Endothelial cell of umbilical vein (primary cell): ENCODE measurements at regions not wholly inside any gene's neighbourhood (a gene's known extent, or its start where the extent isn't known, plus 50 kb on each side); places are given as distances from the start of the nearest gene placed in this dataset.

Experiments used
- BruUV-seq: library from RNA; stranded (reverse); fragments of 400-500 nt; replicated peaks from 2 replicates; lab custom pipeline; 2021; lab: Mats Ljungman, UMichigan
- CTCF ChIA-PET: fragments of 300-600, 350-600 bp; sonication (Branson Sonifier 250); formaldehyde crosslinking; loops from one replicate; lab custom pipeline; 2021; ENCODE audit warnings: antibody characterized with exemption, inconsistent platforms; lab: Charles Lee
- POLR2A ChIA-PET: fragments of 300-600, 350-600 bp; sonication (Branson Sonifier 250); formaldehyde crosslinking; loops from one replicate; lab custom pipeline; 2021; ENCODE audit warnings: antibody characterized with exemption, inconsistent platforms; lab: Charles Lee
- DNase-seq: peaks from one replicate; pipeline ENCODE4 v3.0.0-alpha.2; 2011; ENCODE audit warnings: low read depth, low spot score
- FAIRE-seq: peaks from 2 replicates; lab custom pipeline; 2011; peaks lifted over from hg19 to GRCh38; lab: Jason Lieb, UNC
- H2AFZ ChIP-seq: 2 replicates; pipeline ENCODE4 v1.6.0; 2012; ENCODE audit warnings: low read depth, low read length, control low read depth, inconsistent platforms
- H3K27ac ChIP-seq: 2 replicates; pipeline ENCODE4 v1.5.1; 2011; ENCODE audit warnings: low read depth, mild to moderate bottlenecking, control low read depth, low read length, moderate library complexity; ENCODE audit not compliant: insufficient read depth
- H3K27me3 ChIP-seq, 2 experiments: 2 replicates each; pipeline versions ENCODE4 v1.6.0 to v1.6.1; 2011; ENCODE audit warnings: low read length in 2 of 2, mixed read lengths in 1 of 2; ENCODE audit not compliant: control insufficient read depth in 2 of 2, insufficient read depth in 2 of 2
- H3K36me3 ChIP-seq, 2 experiments: 2 replicates in 1 of 2; 3 replicates in 1 of 2; pipeline ENCODE4 v1.5.1; 2011; ENCODE audit warnings: low read length in 2 of 2, mild to moderate bottlenecking in 1 of 2, moderate library complexity in 1 of 2; ENCODE audit not compliant: control insufficient read depth in 2 of 2, insufficient read depth in 2 of 2; ENCODE audit errors: extremely low read depth in 1 of 2
- H3K4me1 ChIP-seq: 3 replicates; pipeline ENCODE4 v1.5.1; 2011; ENCODE audit warnings: mild to moderate bottlenecking, low read length; ENCODE audit not compliant: control insufficient read depth, insufficient read depth; ENCODE audit errors: extremely low read depth
- H3K4me2 ChIP-seq: 2 replicates; pipeline ENCODE4 v1.6.1; 2011; ENCODE audit warnings: low read length, control low read depth, mixed read lengths; ENCODE audit not compliant: insufficient read depth
- H3K4me3 ChIP-seq, 3 experiments: fragments of 200-600 bp in 1 of 3; sonication (generic), shearing (Covaris generic) in 1 of 3; replicated peaks in 1 of 3; 2 replicates each; pipeline ENCODE4 v1.5.1; 2011 to 2016; ENCODE audit warnings: control low read depth in 3 of 3, low read length in 3 of 3, mild to moderate bottlenecking in 2 of 3, inconsistent platforms in 1 of 3, low read depth in 1 of 3, moderate library complexity in 1 of 3; ENCODE audit not compliant: insufficient read depth in 1 of 3
- H3K79me2 ChIP-seq: 2 replicates; pipeline ENCODE4 v1.6.0; 2012; ENCODE audit warnings: low read length, inconsistent platforms; ENCODE audit not compliant: control insufficient read depth, insufficient read depth
- H3K9ac ChIP-seq: replicated peaks from 2 replicates; pipeline ENCODE3; 2011; ENCODE audit warnings: low read length, control low read depth; ENCODE audit not compliant: insufficient read depth; ENCODE audit errors: extremely low read depth
- H3K9me1 ChIP-seq: replicated peaks from 3 replicates; pipeline ENCODE4 v1.6.0; 2011; ENCODE audit warnings: mild to moderate bottlenecking, low read length; ENCODE audit not compliant: control insufficient read depth, insufficient read depth; ENCODE audit errors: extremely low read depth
- H3K9me3 ChIP-seq: replicated peaks from 2 replicates; pipeline ENCODE4 v1.5.1; 2012; ENCODE audit warnings: low read length, inconsistent platforms; ENCODE audit not compliant: control insufficient read depth, insufficient read depth
- H4K20me1 ChIP-seq: replicated peaks from 2 replicates; pipeline ENCODE3; 2011; ENCODE audit warnings: mild to moderate bottlenecking, low read length; ENCODE audit not compliant: control insufficient read depth, insufficient read depth; ENCODE audit errors: extremely low read depth
- EZH2 ChIP-seq: IDR thresholded peaks from 2 replicates; pipeline ENCODE4 v1.6.1; 2012; ENCODE audit warnings: borderline replicate concordance, low read depth, mild to moderate bottlenecking, moderate library complexity, low read length, inconsistent platforms; ENCODE audit not compliant: severe bottlenecking
- FOS ChIP-seq: IDR thresholded peaks from 2 replicates; pipeline ENCODE4 v1.6.1; 2011; ENCODE audit warnings: mild to moderate bottlenecking, low read length, moderate library complexity, borderline replicate concordance; ENCODE audit not compliant: insufficient read depth
- GATA2 ChIP-seq: IDR thresholded peaks from 2 replicates; pipeline ENCODE4 v1.7.0; 2011; ENCODE audit warnings: low read depth, mild to moderate bottlenecking, moderate library complexity, mixed read lengths, low read length; ENCODE audit not compliant: insufficient read length, insufficient read depth
- JUN ChIP-seq: IDR thresholded peaks from 2 replicates; pipeline ENCODE4 v1.6.1; 2011; ENCODE audit warnings: borderline replicate concordance, low read depth; ENCODE audit not compliant: insufficient read length, insufficient read depth
- MYC ChIP-seq: IDR thresholded peaks from one replicate; pipeline ENCODE4 v1.6.1; 2011; ENCODE audit warnings: mild to moderate bottlenecking, low read depth, low read length
- POLR2A ChIP-seq: IDR thresholded peaks from 2 replicates; pipeline ENCODE4 v1.6.1; 2012; ENCODE audit warnings: low read depth, mild to moderate bottlenecking, control low read depth, low read length
- POLR2AphosphoS5 ChIP-seq: IDR thresholded peaks from 2 replicates; pipeline ENCODE4 v1.6.1; 2012; ENCODE audit warnings: low read depth, mild to moderate bottlenecking, control low read depth, low read length, moderate library complexity; ENCODE audit not compliant: insufficient read depth
- dilution Hi-C: fragments of 300-500 bp; cut with MboI; formaldehyde crosslinking; loops from one replicate; pipeline ENCODE4 v1.15.0; 2019; ENCODE audit warnings: low sequenced_read_pairs; ENCODE audit not compliant: extremely low pct_ligation_motif_present
- intact Hi-C: fragments of 100-400 bp; cut with micrococcal nuclease; formaldehyde crosslinking; loops from one replicate; pipeline ENCODE4 v1.10.0; 2022
- TF ChIP-seq, protein P1 (sequence below): IDR thresholded peaks from 2 replicates; pipeline ENCODE4 v1.6.1; 2011; ENCODE audit not compliant: insufficient read depth, insufficient read length
- TF ChIP-seq, protein P2 (sequence below), 2 donors: IDR thresholded peaks; 1 replicate in 1 of 2; 2 replicates in 1 of 2; pipeline ENCODE4 v1.5.1; 2011; ENCODE audit warnings: low read length in 2 of 2, mild to moderate bottlenecking in 2 of 2, moderate library complexity in 2 of 2, control low read depth in 1 of 2, inconsistent platforms in 1 of 2, low read depth in 1 of 2; ENCODE audit not compliant: insufficient read depth in 1 of 2; ENCODE audit errors: extremely low read depth in 1 of 2

DNA sequence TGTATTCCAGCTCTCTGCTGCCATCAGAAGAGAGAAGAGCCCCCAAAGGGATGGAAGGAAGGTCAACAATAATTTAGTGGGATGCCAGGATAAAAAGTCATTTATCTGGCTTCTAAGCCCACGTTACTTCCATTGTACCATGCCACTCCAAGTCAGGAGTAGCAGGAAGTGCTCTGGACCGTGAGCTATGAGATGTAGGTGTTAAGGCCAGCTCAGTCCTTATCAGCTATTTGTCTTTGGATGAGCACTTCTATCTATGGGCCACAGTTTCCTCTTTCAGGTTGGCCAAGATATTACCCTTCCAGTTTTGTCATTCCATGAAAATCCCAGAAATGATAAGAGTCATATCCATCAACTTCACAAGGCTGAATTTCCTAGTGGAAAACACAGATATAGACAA is 119.4 kb upstream of the CACUL1 start:
- no TSS peak for BruUV-seq
- Histone ChIP-seq H3K4me1 (peaks cover 10% of the 10 kb centered on the region), H2AFZ (no peak overlapping the region), H3K36me3 (no peaks in the 10 kb centered on the region), H3K4me3 (no peak overlapping the region), H4K20me1 (no peaks in the 10 kb centered on the region), H3K9ac (no peak overlapping the region), H3K27ac (no peak overlapping the region), H3K4me2 (no peak overlapping the region), H3K9me3 (no peaks in the 10 kb centered on the region), H3K79me2 (no peaks in the 10 kb centered on the region), H3K9me1 (no peaks in the 10 kb centered on the region), H3K27me3 (no peaks in the 10 kb centered on the region)
- intact Hi-C loops: loop anchor here (5.0 kb wide), 1 partner anchor 153 kb away; the partner anchor contains the start of gene NANOS1
- TF ChIP-seq, protein P1, sequence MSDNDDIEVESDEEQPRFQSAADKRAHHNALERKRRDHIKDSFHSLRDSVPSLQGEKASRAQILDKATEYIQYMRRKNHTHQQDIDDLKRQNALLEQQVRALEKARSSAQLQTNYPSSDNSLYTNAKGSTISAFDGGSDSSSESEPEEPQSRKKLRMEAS: no peak
- TF ChIP-seq POLR2AphosphoS5: no peak
- no peak for TF ChIP-seq POLR2A
- TF ChIP-seq, protein P2, sequence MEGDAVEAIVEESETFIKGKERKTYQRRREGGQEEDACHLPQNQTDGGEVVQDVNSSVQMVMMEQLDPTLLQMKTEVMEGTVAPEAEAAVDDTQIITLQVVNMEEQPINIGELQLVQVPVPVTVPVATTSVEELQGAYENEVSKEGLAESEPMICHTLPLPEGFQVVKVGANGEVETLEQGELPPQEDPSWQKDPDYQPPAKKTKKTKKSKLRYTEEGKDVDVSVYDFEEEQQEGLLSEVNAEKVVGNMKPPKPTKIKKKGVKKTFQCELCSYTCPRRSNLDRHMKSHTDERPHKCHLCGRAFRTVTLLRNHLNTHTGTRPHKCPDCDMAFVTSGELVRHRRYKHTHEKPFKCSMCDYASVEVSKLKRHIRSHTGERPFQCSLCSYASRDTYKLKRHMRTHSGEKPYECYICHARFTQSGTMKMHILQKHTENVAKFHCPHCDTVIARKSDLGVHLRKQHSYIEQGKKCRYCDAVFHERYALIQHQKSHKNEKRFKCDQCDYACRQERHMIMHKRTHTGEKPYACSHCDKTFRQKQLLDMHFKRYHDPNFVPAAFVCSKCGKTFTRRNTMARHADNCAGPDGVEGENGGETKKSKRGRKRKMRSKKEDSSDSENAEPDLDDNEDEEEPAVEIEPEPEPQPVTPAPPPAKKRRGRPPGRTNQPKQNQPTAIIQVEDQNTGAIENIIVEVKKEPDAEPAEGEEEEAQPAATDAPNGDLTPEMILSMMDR (IDR thresholded peaks at IDR 0.05; ENCODE audit: extremely low read depth in 1 of 2, insufficient read depth in 1 of 2, low read depth in 1 of 2, low read length in 2 of 2): no peak
- TF ChIP-seq EZH2: no peak
- no peak for TF ChIP-seq JUN
- TF ChIP-seq FOS: no peak
- no peak for TF ChIP-seq MYC
- TF ChIP-seq GATA2: no peak
- FAIRE-seq: no peak
- dilution Hi-C loops: no loop called here
- DNase-seq: no peak
- POLR2A ChIA-PET: no interaction called here
- CTCF ChIA-PET: no interaction called here
